Heart right ventricle (tissue), 16 donors: ENCODE measurements at regions not wholly inside any gene's neighbourhood (a gene's known extent, or its start where the extent isn't known, plus 50 kb on each side); places are given as distances from the start of the nearest gene placed in this dataset.

Source experiments
- ATAC-seq, 8 donors: fragments of 200-7000 bp; cut with Tn5 transposase; one replicate each; pipeline ENCODE4 v1.9.1; 2020; ENCODE audit warnings: mild to moderate bottlenecking in 8 of 8, moderate library complexity in 8 of 8, moderate number of reproducible peaks in 1 of 8
- DNase-seq, 2 donors: peaks; one replicate each; pipeline ENCODE4 v3.0.0-alpha.2; 2020
- H3K27ac ChIP-seq, 10 donors: fragments of 200-600 bp; sonication (generic) in 2 of 10; one replicate each; pipeline versions ENCODE4 v1.5.0 to v1.8.0; 2020 to 2022; ENCODE audit warnings: mild to moderate bottlenecking in 3 of 10
- H3K27me3 ChIP-seq, 7 donors: fragments of 200-600 bp; one replicate each; pipeline ENCODE4 v1.8.0; 2021 to 2022; ENCODE audit warnings: mild to moderate bottlenecking in 2 of 7
- H3K36me3 ChIP-seq, 9 donors: fragments of 200-600 bp; sonication (generic) in 1 of 9; one replicate each; pipeline versions ENCODE4 v1.5.0 to v1.8.0; 2020 to 2022; ENCODE audit warnings: mild to moderate bottlenecking in 2 of 9
- H3K4me1 ChIP-seq, 9 donors: fragments of 200-600 bp; sonication (generic) in 1 of 9; one replicate each; pipeline versions ENCODE4 v1.5.0 to v1.8.0; 2020 to 2022; ENCODE audit warnings: mild to moderate bottlenecking in 4 of 9
- H3K4me3 ChIP-seq, 10 donors: fragments of 200-600 bp; sonication (generic) in 2 of 10; one replicate each; pipeline versions ENCODE4 v1.5.0 to v1.8.0; 2020 to 2022; ENCODE audit warnings: mild to moderate bottlenecking in 7 of 10, moderate library complexity in 2 of 10
- H3K9me3 ChIP-seq, 11 donors: fragments of 200-600 bp in 10 of 11; sonication (generic) in 2 of 11; one replicate each; pipeline versions ENCODE4 v1.5.0 to v1.8.0; 2013 to 2022; ENCODE audit warnings: mild to moderate bottlenecking in 2 of 11, control low read depth in 1 of 11, moderate library complexity in 1 of 11
- CTCF ChIP-seq, 9 donors: fragments of 200-600 bp; sonication (generic) in 2 of 9; IDR thresholded peaks; one replicate each; pipeline versions ENCODE4 v1.5.0 to v1.8.0; 2021 to 2022; ENCODE audit warnings: antibody characterized with exemption in 9 of 9, mild to moderate bottlenecking in 5 of 9, moderate library complexity in 1 of 9
- WGBS, 2 donors: extraction: QIAGEN DNeasy Blood & Tissue Kit; methylation state at CpG; one replicate each; pipeline ENCODE4 v1.1.7; 2013; ENCODE audit warnings: inconsistent platforms in 1 of 2; 5-methylcytosine and 5-hydroxymethylcytosine counted together
- intact Hi-C, 10 donors: fragments of 100-400 bp; cut with DNase I; formaldehyde crosslinking; loops; one replicate each; pipeline versions ENCODE4 v1.11.1 to v1.14.2; 2022
- donor health status: Arrhythmogenic right ventricular cardiomyopathy.
- donor health status: ischemic (EF 13 %, LVEDD 7.1; RV severe dilation, severe dysfunction).
- donor health status: healthy with polysubstance abuse.
- donor health status: DM: no; HTN: yes; CAD: no.
- donor health status: DM: no; HTN: no; CAD: no.
- donor health status: ischemic (EF 25% LVEDD 6.9; RV normal size, moderate dysfunction).
- donor health status: ischemic (EF 25% LVEDD 5.7; RV mildly dilated, moderate dysfunction).
- donor health status: healthy.
- donor health status: DM: yes; HTN: yes; CAD: no.
- donor health status: Ischemic cardiomyopathy.
- donor health status: ischemic (EF 35%, LVEDD 5.7; RV mildly dilated, moderate dysfunction).
- donor health status: nonischemic (EF 11% LVEDD 7.7; RV severe dilation, severe dysfunction).
- donor health status: DM: yes; HTN: yes; CAD: no.
- donor health status: PGD.
- donor health status: ischemic (EF 29% LVEDD 5.4; RV normal size, mild dysfunction).
- donor health status: nonischemic (EF 23%, LVEDD 6.1; RV moderate dilation, normal function).

DNA sequence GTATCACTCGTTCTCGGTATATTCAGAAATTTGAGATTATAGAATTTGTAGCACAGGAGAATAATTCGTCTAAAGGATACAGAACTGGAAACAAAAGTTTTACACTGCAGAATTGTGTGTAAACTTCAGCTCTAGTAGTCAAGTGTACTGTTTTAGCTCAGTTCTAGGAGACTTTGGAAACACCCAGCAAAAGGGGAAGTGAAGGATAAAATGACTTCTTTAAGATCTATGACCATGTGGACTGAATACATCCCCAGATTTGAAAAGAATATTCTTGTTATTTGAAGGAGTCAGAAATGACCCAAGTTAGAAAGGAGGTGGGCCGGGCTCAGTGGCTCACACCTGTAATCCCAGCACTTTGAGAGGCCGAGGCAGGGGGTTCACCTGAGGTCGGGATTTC lies 174.0 kb upstream of the FOXQ1 start:
- peaks cover 0 to 5% (median 0%) of the 10 kb centered on the region in 7 donors for H3K27me3 ChIP-seq
- intact Hi-C loops = no loop called here
- no peak for ATAC-seq
- H3K4me3 ChIP-seq = no peak overlapping the region
- H3K36me3 ChIP-seq = no peaks in the 10 kb centered on the region
- 90 to 93% methylated on average over 6 of the region's 6 CpGs for WGBS, 2 donors
- DNase-seq = no peak
- peaks cover 0 to 3% (median 0%) of the 10 kb centered on the region in 9 donors for H3K4me1 ChIP-seq
- no peak overlapping the region for H3K27ac ChIP-seq
- TF ChIP-seq CTCF (IDR thresholded peaks at IDR 0.05) = no peak
- H3K9me3 ChIP-seq = peaks cover 0 to 27% (median 5%) of the 10 kb centered on the region in 11 donors

DNA sequence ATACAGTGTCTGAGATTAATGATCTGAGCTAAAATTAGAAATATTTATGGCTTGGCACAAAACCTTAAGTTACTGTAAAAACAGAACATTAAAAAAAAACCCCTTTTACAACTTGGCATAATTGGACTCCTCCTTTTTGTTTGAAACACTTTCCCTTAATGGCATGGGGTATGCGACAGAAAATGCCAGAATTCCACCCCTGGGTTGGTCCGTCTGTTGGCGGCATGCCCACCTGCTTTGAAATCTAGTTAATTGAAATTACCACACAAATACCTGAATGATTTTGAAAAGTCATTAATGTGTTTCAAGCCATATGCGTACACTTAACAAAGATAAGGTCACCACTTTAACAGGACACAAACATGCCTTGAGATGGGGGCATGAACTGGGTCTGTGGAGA lies 175.1 kb upstream of the FOXQ1 start:
- no peak for ATAC-seq
- intact Hi-C loops = no loop called here
- H3K4me3 ChIP-seq = no peak overlapping the region
- peaks cover 0 to 27% (median 5%) of the 10 kb centered on the region in 11 donors for H3K9me3 ChIP-seq
- no peak overlapping the region for H3K27ac ChIP-seq
- DNase-seq = no peak
- H3K4me1 ChIP-seq = peaks cover 0 to 6% (median 0%) of the 10 kb centered on the region in 9 donors
- no peaks in the 10 kb centered on the region for H3K36me3 ChIP-seq
- peaks cover 0 to 5% (median 0%) of the 10 kb centered on the region in 7 donors for H3K27me3 ChIP-seq
- WGBS, 2 donors = 78 to 80% methylated on average over 4 of the region's 4 CpGs
- no peak for TF ChIP-seq CTCF (IDR thresholded peaks at IDR 0.05)

- Histone ChIP-seq H3K4me3 (peak overlapping the region in 1 of 10 donors; percentile 1), H3K27ac (no peak overlapping the region), H3K9me3 (peaks cover 0 to 27% (median 5%) of the 10 kb centered on the region in 11 donors), H3K4me1 (peaks cover 0 to 11% (median 0%) of the 10 kb centered on the region in 9 donors), H3K27me3 (peaks cover 0 to 5% (median 0%) of the 10 kb centered on the region in 7 donors), H3K36me3 (no peaks in the 10 kb centered on the region)
- 38 to 42% methylated on average over 10 of the region's 10 CpGs for WGBS, 2 donors
- peak in 1 of 2 donors; percentile 9 for DNase-seq
- ATAC-seq = peak in 5 of 8 donors; percentile 38 to 86 (median 57)
- intact Hi-C loops = no loop called here
- no peak for TF ChIP-seq CTCF (IDR thresholded peaks at IDR 0.05)
Observed at GRCh38 chr6:1136415-1136774, 175.5 kb upstream of the FOXQ1 start.

DNA sequence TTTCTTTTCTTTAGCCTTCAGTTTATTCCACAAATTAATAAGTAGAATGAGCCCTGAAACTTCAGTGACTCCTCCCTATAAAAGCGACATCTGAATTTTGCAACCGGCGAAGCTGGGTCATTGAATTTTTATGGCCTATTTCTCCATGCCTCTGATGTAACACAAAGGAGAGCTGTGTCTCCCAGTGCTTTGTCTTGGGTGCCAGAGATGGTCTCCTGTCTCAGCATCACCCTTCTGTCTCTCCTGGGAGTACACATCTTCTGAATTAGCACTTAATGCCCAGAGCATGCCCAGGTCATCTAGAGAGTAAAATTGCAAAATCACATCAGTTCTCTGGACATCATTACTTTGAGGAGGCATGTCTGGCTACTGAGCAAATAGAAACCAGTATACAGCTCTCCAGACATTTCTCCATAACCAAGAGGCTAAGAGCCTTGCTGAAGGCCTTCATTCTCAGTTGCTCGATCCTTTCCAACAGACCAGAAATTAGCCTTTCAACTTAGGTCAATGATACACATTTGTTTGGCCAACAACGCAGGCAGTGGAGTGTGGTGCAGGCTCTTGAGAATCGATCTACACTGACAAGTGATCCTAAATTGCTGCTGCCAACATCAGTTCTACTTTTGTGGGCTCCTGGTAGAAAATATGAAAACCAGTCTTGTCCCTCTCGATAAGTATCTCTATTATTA lies 176.0 kb upstream of the FOXQ1 start:
- Histone ChIP-seq H3K36me3 (no peaks in the 10 kb centered on the region), H3K4me1 (peaks cover 0 to 16% (median 0%) of the 10 kb centered on the region in 9 donors), H3K4me3 (no peak overlapping the region), H3K27me3 (peaks cover 0 to 5% (median 0%) of the 10 kb centered on the region in 7 donors), H3K27ac (no peak overlapping the region), H3K9me3 (peaks cover 0 to 26% (median 5%) of the 10 kb centered on the region in 11 donors)
- ATAC-seq (no peak), DNase-seq (no peak)
- intact Hi-C loops = no loop called here
- no peak for TF ChIP-seq CTCF (IDR thresholded peaks at IDR 0.05)
- 76 to 79% methylated on average over 7 of the region's 7 CpGs for WGBS, 2 donors
